ENCODE measurements at regions not wholly inside any gene's neighbourhood (a gene's known extent, or its start where the extent isn't known, plus 50 kb on each side); places are given as distances from the start of the nearest gene placed in this dataset.

GRCh38 chr7:42621543-42622219 is 290.2 kb downstream of the C7orf25 start:
- ChIA-PET CTCF (ENCODE audit: partially characterized antibody) (interaction anchor here (0.9 to 1.9 kb wide), 2 partner anchors 11 to 124 kb away, joined by 4 to 6 read pairs; no protein-coding TSS in a partner anchor), POLR2A (ENCODE audit: partially characterized antibody) (no interaction called here)
- Histone ChIP-seq H2BK120ac (replicated peaks; ENCODE audit: low read depth, low read length) (no peak overlapping the region), H3K9me3 (ENCODE audit: insufficient read depth in 2 of 2, low read depth in 1 of 2, low read length in 1 of 2) (no peaks in the 10 kb centered on the region), H3K14ac (ENCODE audit: insufficient read length) (no peak overlapping the region), H3K23me2 (ENCODE audit: low read depth, low read length) (no peaks in the 10 kb centered on the region), H3K4me3 (ENCODE audit: extremely low read depth in 1 of 4, insufficient read depth in 2 of 4, low read depth in 3 of 4, low read length in 4 of 4) (no peak overlapping the region), H3K27ac (ENCODE audit: low read depth, low read length) (no peak overlapping the region), H4K91ac (replicated peaks; ENCODE audit: insufficient read length, low read length) (no peak overlapping the region), H4K5ac (ENCODE audit: insufficient read length, low read depth, low read length) (no peak overlapping the region), H2BK12ac (ENCODE audit: low read depth, low read length) (no peak overlapping the region), H3K18ac (ENCODE audit: extremely low read depth, low read length) (0 out of 2 replicates have a peak overlapping the region, but pooled peaks have one; percentile 4), H3K23ac (ENCODE audit: insufficient read length) (no peak overlapping the region), H2BK15ac (ENCODE audit: low read length) (no peak overlapping the region), H3K56ac (replicated peaks; ENCODE audit: insufficient read length, low read depth, low read length) (no peak overlapping the region), H3K4ac (replicated peaks; ENCODE audit: insufficient read length, low read depth, low read length) (no peak overlapping the region), H2AK5ac (ENCODE audit: low read depth, low read length) (no peak overlapping the region), H3K36me3 (ENCODE audit: control insufficient read depth in 2 of 4, insufficient read depth in 4 of 4, low read length in 3 of 4) (no peaks in the 10 kb centered on the region), H3K9ac (replicated peaks in 1 of 4; ENCODE audit: extremely low read depth in 1 of 4, low read depth in 3 of 4, low read length in 3 of 4) (no peak overlapping the region), H2BK5ac (ENCODE audit: low read depth, low read length) (no peak overlapping the region), H3K79me1 (ENCODE audit: low read depth, low read length) (no peaks in the 10 kb centered on the region), H4K20me1 (replicated peaks in 1 of 2; ENCODE audit: control insufficient read depth in 1 of 2, insufficient read depth in 2 of 2, low read length in 2 of 2) (no peaks in the 10 kb centered on the region), H4K8ac (ENCODE audit: extremely low read depth, insufficient read depth, low read length) (no peak overlapping the region), H3K4me2 (ENCODE audit: insufficient read depth in 1 of 2, low read depth in 2 of 2, low read length in 2 of 2) (no peak overlapping the region), H2BK20ac (ENCODE audit: low read length) (no peak overlapping the region), H2AFZ (ENCODE audit: low read length) (no peak overlapping the region), H3K79me2 (ENCODE audit: control insufficient read depth in 1 of 2, insufficient read depth in 2 of 2, low read length in 2 of 2) (no peaks in the 10 kb centered on the region), H3K27me3 (replicated peaks in 1 of 4; ENCODE audit: control insufficient read depth in 3 of 4, extremely low read depth in 1 of 4, insufficient read depth in 3 of 4, low read length in 3 of 4) (no peaks in the 10 kb centered on the region), H3K4me1 (replicated peaks in 1 of 4; ENCODE audit: control insufficient read depth in 3 of 4, insufficient read depth in 4 of 4, low read length in 3 of 4) (peaks cover 0 to 4% (median 2%) of the 10 kb centered on the region in 4 experiments; a peak in 2 of 7 replicates)
- FAIRE-seq, result no peak
- 97% methylated on average over 3 of the region's 3 CpGs; no CpG with 5 or more reads in 1 of the 2 experiments for WGBS, 2 experiments (ENCODE audit: extremely low coverage in 1 of 2, insufficient coverage in 1 of 2, insufficient read length in 1 of 2, insufficient replicate concordance in 2 of 2, low coverage in 1 of 2, low lambda C conversion rate in 2 of 2, missing lambda C conversion rate in 1 of 2)
- TF ChIP-seq ZNF274 (IDR thresholded peaks at IDR 0.05; ENCODE audit: borderline replicate concordance, extremely low read depth, low read length), result no peak
- TF ChIP-seq SP2 (IDR thresholded peaks at IDR 0.05; ENCODE audit: low read length), result no peak
- no peak for DNase-seq (ENCODE audit: low read depth in 1 of 2, low spot score in 2 of 2)

Data from H1 (cell line).